Thyroid gland (tissue), 4 donors: ENCODE measurements at regions not wholly inside any gene's neighbourhood (a gene's known extent, or its start where the extent isn't known, plus 50 kb on each side); places are given as distances from the start of the nearest gene placed in this dataset.

ENCODE experiments used
- POLR2A ChIP-seq, 2 donors: fragments of 450-650 bp; IDR thresholded peaks; one replicate each; pipeline ENCODE4 v1.6.1; 2017; ENCODE audit warnings: antibody characterized with exemption in 2 of 2, mild to moderate bottlenecking in 2 of 2, moderate library complexity in 1 of 2
- TF ChIP-seq, protein P1 (sequence below), 6 experiments: fragments of 200-600 bp in 3 of 6; fragments of 450-650 bp in 3 of 6; sonication (generic) in 3 of 6; IDR thresholded peaks; one replicate each; pipeline ENCODE4 v1.5.1; 2016 to 2019; ENCODE audit warnings: antibody characterized with exemption in 6 of 6, mild to moderate bottlenecking in 2 of 6, inconsistent platforms in 1 of 6, moderate library complexity in 1 of 6

DNA sequence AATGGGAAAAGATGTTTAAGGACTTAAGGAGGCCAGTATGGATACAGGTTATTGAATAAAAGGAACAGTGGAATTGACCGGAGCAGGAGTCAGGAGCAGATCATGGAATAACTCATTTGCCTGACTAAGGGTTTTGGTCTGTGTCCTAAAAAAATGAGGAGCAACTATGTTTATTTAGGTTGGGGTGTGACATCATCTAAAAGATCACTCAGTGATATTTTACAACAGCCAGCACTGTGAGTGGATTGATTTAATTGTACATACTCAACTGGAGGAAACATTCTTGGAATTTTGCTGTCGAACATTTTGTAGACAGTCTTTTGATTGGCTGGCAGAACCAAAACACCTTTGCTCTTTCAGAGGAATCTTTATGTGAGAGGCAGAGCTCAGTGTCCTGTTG is 348.6 kb upstream of the CDIN1 start:
- TF ChIP-seq, protein P1, sequence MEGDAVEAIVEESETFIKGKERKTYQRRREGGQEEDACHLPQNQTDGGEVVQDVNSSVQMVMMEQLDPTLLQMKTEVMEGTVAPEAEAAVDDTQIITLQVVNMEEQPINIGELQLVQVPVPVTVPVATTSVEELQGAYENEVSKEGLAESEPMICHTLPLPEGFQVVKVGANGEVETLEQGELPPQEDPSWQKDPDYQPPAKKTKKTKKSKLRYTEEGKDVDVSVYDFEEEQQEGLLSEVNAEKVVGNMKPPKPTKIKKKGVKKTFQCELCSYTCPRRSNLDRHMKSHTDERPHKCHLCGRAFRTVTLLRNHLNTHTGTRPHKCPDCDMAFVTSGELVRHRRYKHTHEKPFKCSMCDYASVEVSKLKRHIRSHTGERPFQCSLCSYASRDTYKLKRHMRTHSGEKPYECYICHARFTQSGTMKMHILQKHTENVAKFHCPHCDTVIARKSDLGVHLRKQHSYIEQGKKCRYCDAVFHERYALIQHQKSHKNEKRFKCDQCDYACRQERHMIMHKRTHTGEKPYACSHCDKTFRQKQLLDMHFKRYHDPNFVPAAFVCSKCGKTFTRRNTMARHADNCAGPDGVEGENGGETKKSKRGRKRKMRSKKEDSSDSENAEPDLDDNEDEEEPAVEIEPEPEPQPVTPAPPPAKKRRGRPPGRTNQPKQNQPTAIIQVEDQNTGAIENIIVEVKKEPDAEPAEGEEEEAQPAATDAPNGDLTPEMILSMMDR (IDR thresholded peaks at IDR 0.05), result no peak
- no peak for TF ChIP-seq POLR2A (IDR thresholded peaks at IDR 0.05)
